Liver (tissue), 8 donors: ENCODE measurements at regions not wholly inside any gene's neighbourhood (a gene's known extent, or its start where the extent isn't known, plus 50 kb on each side); places are given as distances from the start of the nearest gene placed in this dataset.

ENCODE experiments used
- DNase-seq: peaks from one replicate; pipeline ENCODE4 v3.0.0-alpha.2; 2017; ENCODE audit warnings: low spot score
- H3K27ac ChIP-seq, 2 donors: one replicate each; pipeline ENCODE4 v1.7.0; 2013; ENCODE audit warnings: inconsistent platforms in 2 of 2, low read length in 2 of 2, control low read depth in 1 of 2, low read depth in 1 of 2, mild to moderate bottlenecking in 1 of 2
- H3K27me3 ChIP-seq, 4 donors: one replicate each; pipeline versions ENCODE4 v1.6.1 to v1.7.0; 2013; ENCODE audit warnings: low read length in 3 of 4, inconsistent platforms in 1 of 4, mild to moderate bottlenecking in 1 of 4, moderate library complexity in 1 of 4; ENCODE audit not compliant: control insufficient read depth in 4 of 4, insufficient read depth in 4 of 4
- H3K36me3 ChIP-seq, 4 donors: one replicate each; pipeline versions ENCODE4 v1.6.1 to v1.7.0; 2013; ENCODE audit warnings: low read length in 3 of 4, mild to moderate bottlenecking in 3 of 4, low read depth in 1 of 4, moderate library complexity in 1 of 4; ENCODE audit not compliant: control insufficient read depth in 4 of 4, insufficient read depth in 3 of 4
- H3K4me1 ChIP-seq, 4 donors: one replicate each; pipeline versions ENCODE4 v1.6.1 to v1.7.0; 2013; ENCODE audit warnings: low read length in 3 of 4, mild to moderate bottlenecking in 3 of 4, moderate library complexity in 1 of 4; ENCODE audit not compliant: control insufficient read depth in 4 of 4, insufficient read depth in 4 of 4
- H3K4me3 ChIP-seq, 3 donors: one replicate each; pipeline versions ENCODE4 v1.6.1 to v1.7.0; 2013; ENCODE audit warnings: low read length in 3 of 3, control low read depth in 1 of 3, low read depth in 1 of 3, mild to moderate bottlenecking in 1 of 3
- H3K9ac ChIP-seq, 2 donors: one replicate each; pipeline ENCODE4 v1.7.0; 2013; ENCODE audit warnings: low read length in 2 of 2, mild to moderate bottlenecking in 2 of 2, moderate library complexity in 2 of 2, control low read depth in 1 of 2, low read depth in 1 of 2
- H3K9me3 ChIP-seq, 4 donors: one replicate each; pipeline versions ENCODE4 v1.6.1 to v1.7.0; 2013; ENCODE audit warnings: low read length in 3 of 4; ENCODE audit not compliant: control insufficient read depth in 4 of 4
- ATF3 ChIP-seq: IDR thresholded peaks from 2 replicates; pipeline ENCODE4 v1.6.1; 2016; ENCODE audit warnings: antibody characterized with exemption
- CTCF ChIP-seq: fragments of 150-350 bp; IDR thresholded peaks from 2 replicates; pipeline ENCODE4 v1.5.1; 2017; ENCODE audit warnings: improper control_type of control experiment, low read depth, low read length; ENCODE audit not compliant: missing input control
- EGR1 ChIP-seq, 2 donors: IDR thresholded peaks; 2 replicates each; pipeline ENCODE4 v1.6.1; 2016 to 2018; ENCODE audit warnings: antibody characterized with exemption in 2 of 2, low read depth in 2 of 2
- FOXA1 ChIP-seq: IDR thresholded peaks from 2 replicates; pipeline ENCODE4 v1.6.1; 2016; ENCODE audit warnings: antibody characterized with exemption
- FOXA2 ChIP-seq: IDR thresholded peaks from 2 replicates; pipeline ENCODE4 v1.6.1; 2016; ENCODE audit warnings: antibody characterized with exemption
- GABPA ChIP-seq, 2 donors: IDR thresholded peaks in 1 of 2; conservative IDR thresholded peaks in 1 of 2; 2 replicates each; pipeline ENCODE4 v1.6.1; 2016; ENCODE audit warnings: antibody characterized with exemption in 2 of 2, mild to moderate bottlenecking in 1 of 2, moderate library complexity in 1 of 2
- HNF4A ChIP-seq, 2 donors: conservative IDR thresholded peaks; 2 replicates each; pipeline ENCODE4 v1.6.1; 2016; ENCODE audit warnings: antibody characterized with exemption in 2 of 2, mild to moderate bottlenecking in 2 of 2
- HNF4G ChIP-seq: IDR thresholded peaks from 2 replicates; pipeline ENCODE4 v1.6.1; 2016; ENCODE audit warnings: antibody characterized with exemption
- JUND ChIP-seq, 2 donors: IDR thresholded peaks; 2 replicates each; pipeline ENCODE4 v1.6.1; 2016; ENCODE audit warnings: antibody characterized with exemption in 2 of 2
- NR2F2 ChIP-seq: IDR thresholded peaks from 2 replicates; pipeline ENCODE4 v1.6.1; 2016; ENCODE audit warnings: antibody characterized with exemption
- RAD21 ChIP-seq, 2 donors: IDR thresholded peaks; 2 replicates each; pipeline ENCODE4 v1.6.1; 2016; ENCODE audit warnings: antibody characterized with exemption in 2 of 2, mild to moderate bottlenecking in 2 of 2
- RXRA ChIP-seq, 2 donors: IDR thresholded peaks; 2 replicates each; pipeline ENCODE4 v1.6.1; 2017 to 2018; ENCODE audit warnings: antibody characterized with exemption in 2 of 2, mild to moderate bottlenecking in 1 of 2
- SP1 ChIP-seq: IDR thresholded peaks from 2 replicates; pipeline ENCODE4 v1.6.1; 2018; ENCODE audit warnings: antibody characterized with exemption, mild to moderate bottlenecking
- TAF1 ChIP-seq: conservative IDR thresholded peaks from 2 replicates; pipeline ENCODE4 v1.6.1; 2016; ENCODE audit warnings: antibody characterized with exemption, mild to moderate bottlenecking
- YY1 ChIP-seq: IDR thresholded peaks from 2 replicates; pipeline ENCODE4 v1.6.1; 2016; ENCODE audit warnings: antibody characterized with exemption, mild to moderate bottlenecking
- WGBS: extraction: QIAGEN DNeasy Blood & Tissue Kit; methylation state at CpG from one replicate; pipeline ENCODE4 v1.1.7; 2013; 5-methylcytosine and 5-hydroxymethylcytosine counted together
- TF ChIP-seq, protein P1 (sequence below): IDR thresholded peaks from 2 replicates; pipeline ENCODE4 v1.6.1; 2016; ENCODE audit warnings: antibody characterized with exemption, mild to moderate bottlenecking
- TF ChIP-seq, protein P2 (sequence below): IDR thresholded peaks from 2 replicates; pipeline ENCODE4 v1.6.1; 2016; ENCODE audit warnings: antibody characterized with exemption
- TF ChIP-seq, protein P3 (sequence below): IDR thresholded peaks from 2 replicates; pipeline ENCODE4 v1.6.1; 2016; ENCODE audit warnings: antibody characterized with exemption
- donor health status: healthy.
- donor health status: healthy.
- donor health status: healthy.
- donor health status: healthy.
- donor health status: healthy.

DNA sequence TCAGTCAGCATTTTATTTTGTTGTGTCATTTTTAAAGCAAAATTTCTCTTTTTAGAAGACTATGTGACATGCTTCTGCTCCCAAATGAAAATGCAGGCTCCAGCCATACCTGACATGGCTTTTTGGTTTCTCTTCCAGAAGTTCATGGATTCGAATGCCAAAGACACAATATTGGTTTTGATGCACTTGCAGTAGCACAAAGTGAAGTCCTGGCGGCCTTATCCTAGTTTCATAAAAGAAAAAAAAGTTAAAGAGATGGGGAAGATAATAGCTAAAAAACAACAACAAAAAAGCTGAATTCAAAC lies 62.7 kb downstream of the NR2F2 start:
- H3K27ac ChIP-seq, result peak overlapping the region in 1 of 2 donors; percentile 7
- 39% methylated on average over 2 of the region's 2 CpGs for WGBS
- peak overlapping the region; percentile 46 to 49 (median 46) for H3K4me3 ChIP-seq

DNA sequence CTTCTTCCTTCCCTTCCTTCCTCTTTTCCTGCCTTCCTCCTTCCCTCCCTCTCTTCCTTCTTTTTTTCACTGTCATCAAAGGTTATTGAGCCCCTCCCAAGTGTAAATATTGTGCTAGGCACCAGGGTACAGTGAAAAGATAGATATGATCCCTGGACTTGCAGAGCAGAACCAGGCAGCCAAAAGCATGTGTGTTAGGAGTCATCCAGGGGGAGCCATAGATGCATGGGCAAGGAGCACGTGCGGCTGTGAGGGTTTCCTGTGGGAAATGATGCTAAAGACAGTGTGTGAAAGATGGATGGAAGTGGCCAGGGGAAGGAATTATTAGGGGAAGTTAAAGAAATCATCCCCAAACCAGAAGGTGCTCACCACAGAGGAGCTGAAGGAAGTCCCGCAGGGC lies 65.2 kb downstream of the NR2F2 start:
- no peaks in the 10 kb centered on the region for H3K27me3 ChIP-seq
- H3K27ac ChIP-seq, result no peak overlapping the region
- DNase-seq, result no peak
- TF ChIP-seq NR2F2 (no peak), RAD21 (IDR thresholded peaks at IDR 0.05) (no peak), FOXA1 (no peak), SP1 (no peak), FOXA2 (no peak), HNF4A (conservative IDR thresholded peaks at IDR 0.05) (no peak), ATF3 (no peak), RXRA (IDR thresholded peaks at IDR 0.05) (no peak), EGR1 (IDR thresholded peaks at IDR 0.05; ENCODE audit: low read depth in 2 of 2) (no peak), JUND (IDR thresholded peaks at IDR 0.05) (no peak), HNF4G (no peak), TAF1 (no peak), GABPA (IDR thresholded peaks at IDR 0.05 in 1 of 2, conservative IDR thresholded peaks at IDR 0.05 in 1 of 2) (no peak), YY1 (no peak), CTCF (no peak)
- TF ChIP-seq, protein P1, sequence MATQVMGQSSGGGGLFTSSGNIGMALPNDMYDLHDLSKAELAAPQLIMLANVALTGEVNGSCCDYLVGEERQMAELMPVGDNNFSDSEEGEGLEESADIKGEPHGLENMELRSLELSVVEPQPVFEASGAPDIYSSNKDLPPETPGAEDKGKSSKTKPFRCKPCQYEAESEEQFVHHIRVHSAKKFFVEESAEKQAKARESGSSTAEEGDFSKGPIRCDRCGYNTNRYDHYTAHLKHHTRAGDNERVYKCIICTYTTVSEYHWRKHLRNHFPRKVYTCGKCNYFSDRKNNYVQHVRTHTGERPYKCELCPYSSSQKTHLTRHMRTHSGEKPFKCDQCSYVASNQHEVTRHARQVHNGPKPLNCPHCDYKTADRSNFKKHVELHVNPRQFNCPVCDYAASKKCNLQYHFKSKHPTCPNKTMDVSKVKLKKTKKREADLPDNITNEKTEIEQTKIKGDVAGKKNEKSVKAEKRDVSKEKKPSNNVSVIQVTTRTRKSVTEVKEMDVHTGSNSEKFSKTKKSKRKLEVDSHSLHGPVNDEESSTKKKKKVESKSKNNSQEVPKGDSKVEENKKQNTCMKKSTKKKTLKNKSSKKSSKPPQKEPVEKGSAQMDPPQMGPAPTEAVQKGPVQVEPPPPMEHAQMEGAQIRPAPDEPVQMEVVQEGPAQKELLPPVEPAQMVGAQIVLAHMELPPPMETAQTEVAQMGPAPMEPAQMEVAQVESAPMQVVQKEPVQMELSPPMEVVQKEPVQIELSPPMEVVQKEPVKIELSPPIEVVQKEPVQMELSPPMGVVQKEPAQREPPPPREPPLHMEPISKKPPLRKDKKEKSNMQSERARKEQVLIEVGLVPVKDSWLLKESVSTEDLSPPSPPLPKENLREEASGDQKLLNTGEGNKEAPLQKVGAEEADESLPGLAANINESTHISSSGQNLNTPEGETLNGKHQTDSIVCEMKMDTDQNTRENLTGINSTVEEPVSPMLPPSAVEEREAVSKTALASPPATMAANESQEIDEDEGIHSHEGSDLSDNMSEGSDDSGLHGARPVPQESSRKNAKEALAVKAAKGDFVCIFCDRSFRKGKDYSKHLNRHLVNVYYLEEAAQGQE, result no peak
- TF ChIP-seq, protein P2, sequence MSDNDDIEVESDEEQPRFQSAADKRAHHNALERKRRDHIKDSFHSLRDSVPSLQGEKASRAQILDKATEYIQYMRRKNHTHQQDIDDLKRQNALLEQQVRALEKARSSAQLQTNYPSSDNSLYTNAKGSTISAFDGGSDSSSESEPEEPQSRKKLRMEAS, result no peak
- TF ChIP-seq, protein P3, sequence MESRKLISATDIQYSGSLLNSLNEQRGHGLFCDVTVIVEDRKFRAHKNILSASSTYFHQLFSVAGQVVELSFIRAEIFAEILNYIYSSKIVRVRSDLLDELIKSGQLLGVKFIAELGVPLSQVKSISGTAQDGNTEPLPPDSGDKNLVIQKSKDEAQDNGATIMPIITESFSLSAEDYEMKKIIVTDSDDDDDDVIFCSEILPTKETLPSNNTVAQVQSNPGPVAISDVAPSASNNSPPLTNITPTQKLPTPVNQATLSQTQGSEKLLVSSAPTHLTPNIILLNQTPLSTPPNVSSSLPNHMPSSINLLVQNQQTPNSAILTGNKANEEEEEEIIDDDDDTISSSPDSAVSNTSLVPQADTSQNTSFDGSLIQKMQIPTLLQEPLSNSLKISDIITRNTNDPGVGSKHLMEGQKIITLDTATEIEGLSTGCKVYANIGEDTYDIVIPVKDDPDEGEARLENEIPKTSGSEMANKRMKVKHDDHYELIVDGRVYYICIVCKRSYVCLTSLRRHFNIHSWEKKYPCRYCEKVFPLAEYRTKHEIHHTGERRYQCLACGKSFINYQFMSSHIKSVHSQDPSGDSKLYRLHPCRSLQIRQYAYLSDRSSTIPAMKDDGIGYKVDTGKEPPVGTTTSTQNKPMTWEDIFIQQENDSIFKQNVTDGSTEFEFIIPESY, result no peak
- no peak overlapping the region for H3K9ac ChIP-seq
- H3K9me3 ChIP-seq, result no peaks in the 10 kb centered on the region
- peaks cover 0 to 6% (median 2%) of the 10 kb centered on the region in 4 donors for H3K4me1 ChIP-seq
- H3K36me3 ChIP-seq, result no peaks in the 10 kb centered on the region
- 66% methylated on average over 3 of the region's 3 CpGs for WGBS
- H3K4me3 ChIP-seq, result no peak overlapping the region

More for the DNA sequence above, 62.7 kb downstream of the NR2F2 start:
- no peak overlapping the region for H3K9ac ChIP-seq
- H3K36me3 ChIP-seq, result no peaks in the 10 kb centered on the region
- no peaks in the 10 kb centered on the region for H3K27me3 ChIP-seq
- no peaks in the 10 kb centered on the region for H3K9me3 ChIP-seq
- DNase-seq, result no peak
- peaks cover 0 to 6% (median 2%) of the 10 kb centered on the region in 4 donors for H3K4me1 ChIP-seq
- TF ChIP-seq, protein P2, result no peak
- no peak for TF ChIP-seq RXRA (IDR thresholded peaks at IDR 0.05)
- no peak for TF ChIP-seq EGR1 (IDR thresholded peaks at IDR 0.05; ENCODE audit: low read depth in 2 of 2)
- TF ChIP-seq ATF3, result no peak
- TF ChIP-seq, protein P1, result no peak
